Hematopoietic multipotent progenitor cell treated with erythropoietin and hydrocortisone succinate and interleukin-3 and kit ligand, for 17 days (in vitro differentiated cells): ENCODE measurements at regions not wholly inside any gene's neighbourhood (a gene's known extent, or its start where the extent isn't known, plus 50 kb on each side); places are given as distances from the start of the nearest gene placed in this dataset.

Experiments
- DNase-seq: peaks from one replicate; pipeline ENCODE4 v3.0.0-alpha.2; 2015; ENCODE audit warnings: low spot score

- DNase-seq = no peak
These were observed 50.0 kb upstream of the BET1 start for GRCh38 chr7:94054130-94054529.

GRCh38 chr7:94055963-94056362 is 51.8 kb upstream of the BET1 start:
- no peak for DNase-seq

DNA sequence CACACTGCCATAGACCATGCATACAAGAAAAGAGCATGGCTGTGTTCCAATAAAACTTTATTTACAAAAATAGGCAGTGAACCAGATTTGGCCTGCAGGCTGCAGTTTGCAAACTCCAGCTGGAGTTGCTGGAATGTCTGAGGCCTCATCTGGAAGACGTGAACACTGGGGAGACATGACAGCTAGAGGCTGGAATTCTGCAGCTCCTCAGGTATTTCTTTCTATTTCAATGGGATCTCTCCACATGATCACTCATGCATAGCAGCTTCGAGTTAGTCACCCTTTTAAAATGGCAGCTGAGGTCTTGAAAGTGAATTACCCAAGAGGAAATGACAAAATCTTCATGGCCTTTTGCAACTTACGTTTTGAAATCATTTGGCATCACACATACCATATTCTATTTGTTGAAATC is 52.6 kb upstream of the BET1 start:
- no peak for DNase-seq

DNA sequence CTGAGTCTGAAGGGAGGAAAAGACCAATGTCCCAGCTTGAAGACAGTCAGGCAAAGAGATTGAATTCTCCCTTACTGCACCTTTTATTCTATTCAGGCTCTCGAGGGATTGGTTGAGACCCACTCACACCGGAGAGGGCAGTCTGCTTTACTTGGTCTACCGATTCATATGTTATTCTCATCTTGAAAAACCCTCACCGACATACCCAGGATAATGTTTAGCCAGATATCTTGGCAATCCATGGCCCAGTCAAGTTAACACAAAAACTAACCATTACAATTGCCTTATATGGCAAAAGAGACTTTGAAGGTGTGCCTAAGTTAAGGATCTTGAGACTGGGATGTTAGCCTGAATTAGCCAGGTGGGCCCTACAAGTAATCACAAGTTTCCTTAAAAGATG is 53.8 kb upstream of the BET1 start:
- no peak for DNase-seq

DNA sequence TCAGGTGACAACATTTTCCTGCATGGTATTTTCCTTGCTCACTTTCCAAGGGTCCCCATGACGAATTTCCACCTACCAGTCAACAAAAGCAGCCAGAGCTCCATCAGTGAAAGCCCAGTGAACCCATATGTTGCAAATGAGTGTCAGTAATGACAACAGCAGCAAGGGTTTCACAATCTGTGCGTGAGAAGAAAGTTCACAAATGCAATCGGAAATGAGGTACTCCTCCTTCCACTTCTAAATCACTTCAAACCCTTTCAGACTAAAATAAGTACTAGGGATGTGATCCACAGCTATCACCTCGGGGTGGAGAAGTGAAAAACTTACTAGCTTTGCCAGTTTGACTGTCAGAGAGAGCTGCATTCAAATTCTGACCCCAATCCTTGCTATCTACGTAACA is 55.6 kb upstream of the BET1 start:
- DNase-seq = no peak

- DNase-seq = no peak
These were observed 56.6 kb upstream of the BET1 start for GRCh38 chr7:94060752-94061151.

- no peak for DNase-seq
These were observed 57.2 kb upstream of the BET1 start for GRCh38 chr7:94061326-94061725.

DNA sequence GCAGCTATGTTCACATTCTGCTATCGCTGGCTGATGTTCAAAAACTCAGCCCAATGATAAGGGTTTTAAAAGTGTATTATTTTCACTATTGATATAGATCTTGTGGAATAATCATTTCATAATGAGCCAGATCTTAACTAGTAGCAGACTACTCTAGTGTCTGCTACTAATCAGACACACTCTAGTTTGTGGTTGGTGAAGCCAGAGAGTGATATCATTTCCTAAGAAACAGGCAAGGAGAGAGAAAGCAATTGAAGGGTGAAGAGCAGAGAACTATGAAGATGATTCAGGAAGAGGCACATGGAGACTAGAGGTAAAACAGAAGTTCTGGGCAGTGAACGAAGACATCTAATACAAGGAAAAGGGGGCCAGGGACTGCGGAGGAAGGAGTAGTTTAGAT is 58.2 kb upstream of the BET1 start:
- DNase-seq = no peak

- DNase-seq = no peak
These were observed 60.5 kb upstream of the BET1 start for GRCh38 chr7:94064541-94065191.

DNA sequence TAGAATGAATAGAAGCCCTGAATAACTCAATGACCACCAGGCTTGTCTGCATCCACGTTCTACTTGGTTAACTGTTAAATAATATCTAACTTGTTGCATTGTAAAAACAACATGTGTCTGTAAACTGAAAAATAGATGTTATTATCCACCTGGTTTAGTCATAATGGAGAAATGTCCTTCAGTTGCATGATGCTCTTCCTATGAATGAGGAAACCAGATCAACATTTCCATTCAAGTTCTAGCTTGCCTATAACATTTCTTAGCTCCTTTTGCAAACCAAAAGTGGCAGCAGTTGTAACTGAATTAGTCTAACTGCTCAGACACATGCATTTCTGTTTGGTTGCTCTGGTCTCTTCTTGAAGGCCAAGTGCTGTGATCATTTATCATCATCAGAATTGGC is 62.9 kb upstream of the BET1 start:
- DNase-seq = no peak

DNA sequence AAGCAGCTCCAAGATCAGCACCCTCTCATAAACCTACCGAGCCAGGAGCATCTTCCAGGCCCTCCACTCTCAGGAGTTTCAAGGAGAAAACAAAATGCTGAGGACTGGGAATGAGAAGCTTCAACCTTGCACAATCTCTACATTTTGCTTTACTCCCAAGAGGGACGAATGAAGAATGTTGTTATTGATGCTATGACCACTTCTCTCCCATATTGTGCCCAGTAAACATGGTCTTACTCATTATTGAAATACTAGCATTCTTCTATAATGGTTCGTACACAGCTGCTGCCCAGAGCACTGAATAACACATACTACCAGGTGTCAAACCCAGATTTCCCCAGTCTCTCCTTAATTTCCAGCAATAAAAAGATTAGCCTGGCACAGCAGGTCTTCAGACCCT is 63.4 kb upstream of the BET1 start:
- DNase-seq = no peak

- DNase-seq = no peak
These were observed 65.1 kb upstream of the BET1 start for GRCh38 chr7:94069162-94069739.

- DNase-seq = no peak
These were observed 76.4 kb upstream of the BET1 start for GRCh38 chr7:94080551-94080950.

DNA sequence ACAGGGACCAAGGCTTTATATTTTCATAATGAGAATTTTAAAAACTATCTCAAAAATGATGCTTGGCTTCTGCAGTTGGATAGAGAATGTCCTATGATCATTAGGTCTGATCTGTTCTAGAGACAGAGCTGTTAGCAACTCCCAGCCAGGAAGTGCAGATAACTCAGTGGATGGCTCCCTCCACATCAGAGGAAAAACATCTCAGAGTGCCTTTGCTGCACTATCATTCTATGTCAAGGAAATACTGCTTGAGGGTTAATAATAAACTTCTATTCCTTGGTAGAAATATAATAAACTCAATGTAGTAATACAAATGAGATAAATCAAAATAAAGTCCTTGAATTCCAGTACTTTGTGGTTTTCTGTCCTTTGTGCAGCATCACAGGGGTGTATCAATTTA is 78.0 kb upstream of the BET1 start:
- DNase-seq = no peak

DNA sequence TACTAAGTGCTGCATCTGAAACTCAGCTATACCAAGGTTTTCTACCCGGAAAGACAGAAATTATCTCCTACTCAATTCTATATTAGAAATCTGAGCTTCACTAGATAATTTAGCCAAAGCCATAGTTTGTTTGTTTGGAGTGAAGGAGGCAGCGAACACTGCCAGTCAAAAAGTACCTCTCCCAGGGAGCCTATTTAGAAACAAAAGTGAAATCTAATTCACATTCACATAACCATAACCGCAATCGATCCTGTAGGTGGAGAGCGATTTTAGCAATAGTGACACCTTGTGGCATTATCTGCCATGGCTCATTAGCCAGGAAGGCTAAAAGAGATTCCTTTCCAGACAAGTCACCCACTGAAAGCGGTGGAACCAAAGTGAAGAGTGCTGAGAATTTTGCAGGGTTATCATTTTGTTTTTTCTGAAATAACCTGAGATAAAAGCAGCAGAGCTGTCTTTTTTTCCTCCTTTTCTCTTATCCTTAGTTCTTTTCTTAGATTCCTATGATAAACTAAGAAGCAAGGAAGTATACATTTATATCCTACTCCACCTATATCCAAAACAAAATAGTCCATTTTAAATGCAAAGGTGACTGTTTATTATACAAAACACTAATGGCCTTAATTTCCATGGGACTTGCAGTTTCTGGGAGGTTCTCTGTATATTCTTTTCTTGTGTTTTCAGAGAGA is 83.7 kb upstream of the BET1 start:
- DNase-seq = peak; percentile 29

DNA sequence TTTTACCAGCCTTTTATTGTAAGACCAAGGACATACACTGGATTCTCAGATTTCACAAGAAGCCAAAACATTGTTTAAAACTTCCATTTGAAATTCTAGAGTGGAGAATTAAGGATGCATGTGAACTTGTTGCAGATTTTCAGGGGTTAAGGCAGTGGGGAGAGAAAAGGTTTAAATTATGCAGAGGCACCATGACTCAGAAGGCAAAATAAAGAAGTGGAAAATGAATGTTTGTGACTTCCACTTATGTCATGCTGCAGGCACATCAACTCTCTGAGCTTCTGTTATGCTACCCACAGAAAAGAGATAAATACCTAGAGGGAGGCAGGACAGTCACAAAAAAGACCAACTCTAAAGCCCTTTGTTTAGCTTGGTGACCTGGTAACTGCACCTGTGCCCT is 84.4 kb upstream of the BET1 start:
- no peak for DNase-seq

DNA sequence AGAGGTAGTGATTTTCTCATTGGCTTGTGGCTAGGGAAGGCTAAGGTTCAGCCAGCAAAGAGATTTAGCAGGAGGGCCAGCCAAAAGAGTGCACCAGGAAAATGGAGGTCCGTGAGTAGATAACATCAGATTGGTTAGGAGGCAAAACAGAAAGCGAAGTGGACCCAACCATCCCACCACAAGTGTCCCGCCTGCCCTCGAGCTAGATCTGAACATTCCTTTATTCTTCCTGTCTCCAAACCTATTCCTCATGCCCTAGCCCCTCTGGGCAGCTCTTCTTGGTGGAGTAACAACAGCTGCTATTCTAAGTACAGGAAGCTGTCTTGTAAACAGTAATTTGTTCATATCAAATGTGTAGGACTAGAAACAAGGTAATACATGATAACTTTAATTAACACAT is 85.7 kb upstream of the BET1 start:
- DNase-seq = no peak

DNA sequence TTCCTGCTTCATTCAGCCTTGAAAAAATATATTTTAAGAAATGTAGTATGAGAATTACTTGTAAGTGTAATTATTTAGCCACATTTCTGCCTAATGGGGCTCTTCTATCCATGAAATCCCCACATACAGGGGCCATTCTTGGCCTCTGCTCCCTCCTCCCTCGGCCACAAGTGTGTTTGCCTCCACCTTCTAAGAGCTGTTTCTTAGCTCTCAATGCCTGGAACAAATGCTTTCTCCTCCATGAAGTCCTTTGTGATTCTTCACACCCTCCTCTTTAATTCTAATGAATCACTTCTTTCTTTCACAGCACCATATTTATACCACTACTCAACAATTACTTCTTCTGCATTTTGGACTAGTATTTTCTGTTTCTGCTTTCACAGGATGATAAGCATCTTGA is 88.8 kb upstream of the BET1 start:
- DNase-seq = no peak

- no peak for DNase-seq
These were observed 90.1 kb upstream of the BET1 start for GRCh38 chr7:94094298-94094697.

GRCh38 chr7:94095316-94096009 is 91.3 kb upstream of the BET1 start:
- no peak for DNase-seq

- DNase-seq = no peak
These were observed 95.5 kb upstream of the BET1 start for GRCh38 chr7:94099679-94100078.

DNA sequence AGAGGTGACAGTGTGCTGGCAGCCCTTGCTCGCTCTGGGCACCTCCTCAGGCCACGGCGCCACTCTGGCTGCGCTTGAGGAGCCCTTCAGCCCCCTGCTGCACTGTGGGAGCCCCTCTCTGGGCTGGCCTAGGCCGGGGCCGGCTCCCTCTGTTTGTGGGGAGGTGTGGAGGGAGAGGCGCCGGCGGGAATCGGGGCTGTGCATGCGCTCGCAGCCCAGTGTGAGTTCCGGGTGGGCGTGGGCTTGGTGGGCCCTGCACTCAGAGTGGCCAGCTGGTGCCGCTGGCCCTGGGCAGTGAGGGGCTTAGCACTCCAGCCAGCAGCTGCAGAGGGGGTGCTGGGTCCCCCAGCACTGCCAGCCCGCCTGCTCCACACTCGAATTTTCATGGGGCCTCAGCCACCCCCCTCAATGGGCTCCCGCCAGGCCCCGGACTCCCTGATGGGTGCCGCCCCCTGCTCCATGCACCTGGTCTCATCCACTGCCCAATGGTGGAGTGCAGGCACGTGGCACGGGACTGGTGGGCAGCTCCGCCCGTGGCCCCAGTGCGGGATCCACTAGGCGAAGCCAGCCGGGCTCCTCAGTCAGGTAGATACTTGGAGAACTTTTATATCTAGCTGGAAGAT is 96.7 kb upstream of the BET1 start:
- DNase-seq = no peak

GRCh38 chr7:94104301-94104700 is 100.1 kb upstream of the BET1 start:
- no peak for DNase-seq
